ENCODE measurements at regions not wholly inside any gene's neighbourhood (a gene's known extent, or its start where the extent isn't known, plus 50 kb on each side); places are given as distances from the start of the nearest gene placed in this dataset.
A peak's percentile ranks its signal among the peaks of the same experiment; 100 is the strongest.

DNA sequence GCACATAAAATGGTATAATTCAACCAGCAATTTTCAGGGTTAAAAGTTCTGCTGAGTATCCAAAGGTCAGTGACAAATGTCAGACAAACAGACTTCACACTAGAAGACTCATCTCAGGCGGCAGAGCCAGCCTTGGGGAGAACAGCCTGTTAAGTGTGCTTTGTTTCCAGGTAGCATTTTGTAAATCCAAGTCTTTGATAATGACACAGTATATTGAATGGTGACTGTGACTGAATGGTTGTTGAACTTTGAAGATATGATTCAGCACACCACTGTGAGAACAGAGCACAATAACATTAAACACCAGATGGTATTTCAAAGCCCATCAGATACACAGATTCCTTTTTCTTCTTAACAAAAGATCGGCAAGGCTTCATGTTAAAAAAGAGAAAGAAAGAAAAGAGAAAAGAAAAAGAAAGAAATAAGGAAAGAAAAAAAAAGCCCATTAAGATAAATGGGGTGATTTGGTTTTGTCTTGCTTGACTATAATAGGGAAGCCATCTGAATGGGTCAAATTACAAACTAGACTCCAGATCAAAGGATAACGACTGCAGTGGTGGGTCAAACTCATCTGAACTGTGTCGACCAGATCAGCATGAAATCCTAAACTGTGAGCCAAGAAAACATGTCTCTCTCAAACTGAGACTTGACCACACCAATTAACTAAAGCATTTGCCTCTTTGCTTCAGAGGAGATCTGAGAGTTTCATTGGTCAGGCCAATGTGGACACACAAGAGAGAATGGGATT, 313.0 kb upstream of the ZNF608 start:
- Histone ChIP-seq H3K36me3 (no peaks in the 10 kb centered on the region), H3K4me1 (peaks cover 0 to 23% (median 3%) of the 10 kb centered on the region in 12 donors), H3K27ac (no peak overlapping the region), H3K9me3 (no peaks in the 10 kb centered on the region), H3K27me3 (no peaks in the 10 kb centered on the region), H3K4me3 (no peak overlapping the region)
- no peak for DNase-seq
- WGBS, 4 donors, result 77 to 83% (median 80%) methylated on average over 4 of the region's 4 CpGs
- intact Hi-C loops (cut with DNase I), result no loop called here
- ATAC-seq, result no peak
- no peak for TF ChIP-seq POLR2A (IDR thresholded peaks at IDR 0.05)
- TF ChIP-seq, protein P1, sequence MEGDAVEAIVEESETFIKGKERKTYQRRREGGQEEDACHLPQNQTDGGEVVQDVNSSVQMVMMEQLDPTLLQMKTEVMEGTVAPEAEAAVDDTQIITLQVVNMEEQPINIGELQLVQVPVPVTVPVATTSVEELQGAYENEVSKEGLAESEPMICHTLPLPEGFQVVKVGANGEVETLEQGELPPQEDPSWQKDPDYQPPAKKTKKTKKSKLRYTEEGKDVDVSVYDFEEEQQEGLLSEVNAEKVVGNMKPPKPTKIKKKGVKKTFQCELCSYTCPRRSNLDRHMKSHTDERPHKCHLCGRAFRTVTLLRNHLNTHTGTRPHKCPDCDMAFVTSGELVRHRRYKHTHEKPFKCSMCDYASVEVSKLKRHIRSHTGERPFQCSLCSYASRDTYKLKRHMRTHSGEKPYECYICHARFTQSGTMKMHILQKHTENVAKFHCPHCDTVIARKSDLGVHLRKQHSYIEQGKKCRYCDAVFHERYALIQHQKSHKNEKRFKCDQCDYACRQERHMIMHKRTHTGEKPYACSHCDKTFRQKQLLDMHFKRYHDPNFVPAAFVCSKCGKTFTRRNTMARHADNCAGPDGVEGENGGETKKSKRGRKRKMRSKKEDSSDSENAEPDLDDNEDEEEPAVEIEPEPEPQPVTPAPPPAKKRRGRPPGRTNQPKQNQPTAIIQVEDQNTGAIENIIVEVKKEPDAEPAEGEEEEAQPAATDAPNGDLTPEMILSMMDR (IDR thresholded peaks at IDR 0.05), result no peak

DNA sequence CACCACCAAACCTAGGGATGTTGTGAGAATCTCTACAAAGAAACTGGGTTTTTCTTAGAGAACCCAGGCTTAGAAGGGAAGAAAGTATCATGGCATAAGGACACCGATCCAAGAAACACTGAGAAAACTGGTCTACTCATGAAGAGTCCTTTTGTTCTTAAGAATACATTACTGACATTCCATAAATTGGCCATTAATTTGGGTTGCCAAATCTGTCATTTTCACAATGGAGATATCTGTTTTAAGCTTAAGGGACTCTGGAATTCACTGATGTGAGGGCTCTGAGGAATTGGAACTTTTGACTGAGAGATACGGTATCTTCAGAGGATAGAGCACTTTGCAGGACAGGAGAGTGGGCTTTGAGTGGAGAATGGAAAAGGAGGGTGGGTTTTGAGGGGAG, 315.3 kb upstream of the ZNF608 start:
- intact Hi-C loops (cut with DNase I), result no loop called here

DNA sequence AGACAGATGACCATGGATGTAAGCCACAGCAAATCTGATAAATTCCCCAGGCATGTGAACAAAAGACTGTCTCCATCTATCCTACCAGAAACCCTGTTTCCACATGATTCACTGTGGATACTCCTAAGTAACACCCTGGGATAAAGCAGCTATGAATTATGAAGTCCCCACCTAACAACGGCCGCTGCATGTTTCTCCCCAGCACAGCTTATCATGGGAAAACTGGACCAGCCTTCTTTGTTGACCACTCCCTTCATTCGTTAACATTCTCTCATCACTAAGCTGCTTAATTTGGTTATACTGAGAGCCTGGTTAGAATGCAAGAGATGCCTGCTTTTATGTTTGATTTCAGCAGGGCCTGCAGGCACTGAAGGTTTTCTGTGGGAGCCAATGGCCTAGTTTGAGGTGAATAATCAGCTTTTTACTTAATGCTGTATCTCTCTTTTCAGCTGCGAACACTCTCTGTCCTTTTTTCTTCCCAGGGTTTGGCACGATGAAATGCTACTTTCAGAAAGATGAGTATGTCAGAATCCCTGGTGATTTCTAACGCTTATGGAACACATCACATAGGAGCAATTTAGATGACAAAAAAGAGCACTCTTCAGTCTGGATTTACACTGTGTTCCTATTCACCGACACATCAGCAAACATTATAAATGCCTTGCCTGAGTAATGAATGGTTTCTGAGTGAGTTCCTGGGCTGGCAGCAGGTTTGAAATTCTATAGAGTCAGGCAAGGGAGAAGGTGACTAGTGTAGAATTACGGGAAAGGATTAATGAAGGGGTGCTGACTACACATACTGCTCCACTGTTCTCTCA, 318.4 kb upstream of the ZNF608 start:
- Histone ChIP-seq H3K4me1 (peaks cover 0 to 8% (median 0%) of the 10 kb centered on the region in 12 donors), H3K36me3 (no peaks in the 10 kb centered on the region), H3K9me3 (peaks cover 0 to 7% (median 0%) of the 10 kb centered on the region in 12 donors), H3K4me3 (no peak overlapping the region), H3K27me3 (no peaks in the 10 kb centered on the region), H3K27ac (no peak overlapping the region)
- no peak for ATAC-seq
- intact Hi-C loops (cut with DNase I), result no loop called here
- no peak for DNase-seq
- WGBS, 4 donors, result 84 to 90% (median 86%) methylated on average over 8 of the region's 8 CpGs
- TF ChIP-seq POLR2A (IDR thresholded peaks at IDR 0.05), result no peak
- TF ChIP-seq, protein P1 (IDR thresholded peaks at IDR 0.05), result no peak

More for the DNA sequence above, 315.3 kb upstream of the ZNF608 start:
- Histone ChIP-seq H3K4me1 (peaks cover 0 to 23% (median 4%) of the 10 kb centered on the region in 12 donors), H3K36me3 (no peaks in the 10 kb centered on the region), H3K9me3 (no peaks in the 10 kb centered on the region), H3K27ac (no peak overlapping the region), H3K4me3 (no peak overlapping the region), H3K27me3 (no peaks in the 10 kb centered on the region)
- TF ChIP-seq POLR2A (IDR thresholded peaks at IDR 0.05), result no peak
- TF ChIP-seq, protein P1 (IDR thresholded peaks at IDR 0.05), result no peak
- WGBS, 4 donors, result 96 to 100% (median 97%) methylated on average over 2 of the region's 2 CpGs
- no peak for DNase-seq
- ATAC-seq, result no peak

DNA sequence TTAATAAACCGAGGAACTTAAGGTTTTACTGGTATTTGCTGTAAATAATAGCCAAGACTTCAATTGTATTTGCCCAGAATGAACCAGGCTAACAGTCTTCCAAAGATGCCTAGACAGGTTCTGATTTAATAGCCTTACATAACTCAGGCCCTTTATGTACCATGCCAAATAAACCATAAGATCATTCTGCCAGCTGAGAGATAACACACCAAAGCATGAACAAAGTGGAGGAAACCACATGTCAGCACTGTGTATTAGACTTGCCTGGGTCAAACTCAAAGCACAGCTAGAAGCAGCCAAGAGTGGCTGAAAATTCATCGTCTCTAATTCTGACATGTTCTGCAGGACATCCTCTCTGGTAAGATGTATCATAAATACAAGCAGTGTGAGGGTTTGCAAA, 319.3 kb upstream of the ZNF608 start:
- H3K4me3 ChIP-seq, result no peak overlapping the region
- TF ChIP-seq, protein P1 (IDR thresholded peaks at IDR 0.05), result no peak
- no peak for TF ChIP-seq POLR2A (IDR thresholded peaks at IDR 0.05)

More for the DNA sequence above, 319.3 kb upstream of the ZNF608 start:
- DNase-seq (no peak), ATAC-seq (peak in 2 of 4 donors; percentile 70 to 72)
- no peaks in the 10 kb centered on the region for H3K27me3 ChIP-seq
- peaks cover 0 to 9% (median 0%) of the 10 kb centered on the region in 12 donors for H3K9me3 ChIP-seq
- no peak overlapping the region for H3K27ac ChIP-seq
- H3K36me3 ChIP-seq, result no peaks in the 10 kb centered on the region
- H3K4me1 ChIP-seq, result peaks cover 0 to 8% (median 0%) of the 10 kb centered on the region in 12 donors
- 52 to 57% (median 55%) methylated on average over 2 of the region's 2 CpGs for WGBS, 4 donors
- intact Hi-C loops (cut with DNase I), result no loop called here
